ENCODE measurements at regions not wholly inside any gene's neighbourhood (a gene's known extent, or its start where the extent isn't known, plus 50 kb on each side); places are given as distances from the start of the nearest gene placed in this dataset.

DNA sequence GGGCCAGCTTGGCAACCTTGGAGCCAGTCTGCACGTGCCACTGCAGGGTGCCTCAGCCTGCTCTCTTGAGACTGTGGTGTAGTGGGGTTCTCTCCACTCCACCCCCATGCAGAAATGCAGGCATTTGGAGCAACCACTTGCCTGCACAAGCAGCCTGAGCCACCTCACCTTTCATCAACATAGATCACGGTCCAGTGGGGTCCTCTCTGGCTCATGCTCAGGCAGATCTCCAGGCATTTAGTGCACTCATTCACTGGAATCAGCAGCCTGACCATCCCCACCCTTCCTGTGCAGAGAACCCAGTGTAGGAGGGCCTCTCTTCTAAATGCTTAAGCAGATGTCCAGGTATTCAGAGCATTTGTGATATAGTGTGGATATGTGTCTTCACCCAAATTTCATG is 2330.1 kb downstream of the PCDH9 start:
- TF ChIP-seq, protein P1, sequence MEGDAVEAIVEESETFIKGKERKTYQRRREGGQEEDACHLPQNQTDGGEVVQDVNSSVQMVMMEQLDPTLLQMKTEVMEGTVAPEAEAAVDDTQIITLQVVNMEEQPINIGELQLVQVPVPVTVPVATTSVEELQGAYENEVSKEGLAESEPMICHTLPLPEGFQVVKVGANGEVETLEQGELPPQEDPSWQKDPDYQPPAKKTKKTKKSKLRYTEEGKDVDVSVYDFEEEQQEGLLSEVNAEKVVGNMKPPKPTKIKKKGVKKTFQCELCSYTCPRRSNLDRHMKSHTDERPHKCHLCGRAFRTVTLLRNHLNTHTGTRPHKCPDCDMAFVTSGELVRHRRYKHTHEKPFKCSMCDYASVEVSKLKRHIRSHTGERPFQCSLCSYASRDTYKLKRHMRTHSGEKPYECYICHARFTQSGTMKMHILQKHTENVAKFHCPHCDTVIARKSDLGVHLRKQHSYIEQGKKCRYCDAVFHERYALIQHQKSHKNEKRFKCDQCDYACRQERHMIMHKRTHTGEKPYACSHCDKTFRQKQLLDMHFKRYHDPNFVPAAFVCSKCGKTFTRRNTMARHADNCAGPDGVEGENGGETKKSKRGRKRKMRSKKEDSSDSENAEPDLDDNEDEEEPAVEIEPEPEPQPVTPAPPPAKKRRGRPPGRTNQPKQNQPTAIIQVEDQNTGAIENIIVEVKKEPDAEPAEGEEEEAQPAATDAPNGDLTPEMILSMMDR (IDR thresholded peaks at IDR 0.05; ENCODE audit: low read length), result no peak
- TF ChIP-seq EZH2phosphoT487 (IDR thresholded peaks at IDR 0.05; ENCODE audit: low read length), result no peak

Data from MM.1S (cell line).